Bronchial epithelial cell (primary cell): ENCODE measurements at regions not wholly inside any gene's neighbourhood (a gene's known extent, or its start where the extent isn't known, plus 50 kb on each side); places are given as distances from the start of the nearest gene placed in this dataset.
A peak's percentile ranks its signal among the peaks of the same experiment; 100 is the strongest.
"Not testable (repeated sequence)": the region's sequence is repeated elsewhere in the genome, so short reads cannot be mapped to it uniquely, and the experiment has no call there.

Experiments used
- DNase-seq: peaks from one replicate; pipeline ENCODE4 v3.0.0-alpha.2; 2010; ENCODE audit warnings: low read depth
- FAIRE-seq: peaks from 2 replicates; lab custom pipeline; 2011; peaks lifted over from hg19 to GRCh38; lab: Jason Lieb, UNC
- H3K27me3 ChIP-seq: 2 replicates; pipeline ENCODE4 v1.5.1; 2011; ENCODE audit warnings: low read length; ENCODE audit not compliant: control insufficient read depth, insufficient read depth
- H3K36me3 ChIP-seq: 2 replicates; pipeline ENCODE4 v1.5.1; 2011; ENCODE audit warnings: low read length; ENCODE audit not compliant: control insufficient read depth, insufficient read depth
- H3K4me3 ChIP-seq: 2 replicates; pipeline ENCODE4 v1.5.1; 2011; ENCODE audit warnings: mild to moderate bottlenecking, low read depth, low read length, control low read depth
- TF ChIP-seq, protein P1 (sequence below): IDR thresholded peaks from 2 replicates; pipeline ENCODE4 v1.5.1; 2011; ENCODE audit warnings: mild to moderate bottlenecking, moderate library complexity, low read length, control low read depth, inconsistent platforms; ENCODE audit not compliant: insufficient read depth, severe bottlenecking

DNA sequence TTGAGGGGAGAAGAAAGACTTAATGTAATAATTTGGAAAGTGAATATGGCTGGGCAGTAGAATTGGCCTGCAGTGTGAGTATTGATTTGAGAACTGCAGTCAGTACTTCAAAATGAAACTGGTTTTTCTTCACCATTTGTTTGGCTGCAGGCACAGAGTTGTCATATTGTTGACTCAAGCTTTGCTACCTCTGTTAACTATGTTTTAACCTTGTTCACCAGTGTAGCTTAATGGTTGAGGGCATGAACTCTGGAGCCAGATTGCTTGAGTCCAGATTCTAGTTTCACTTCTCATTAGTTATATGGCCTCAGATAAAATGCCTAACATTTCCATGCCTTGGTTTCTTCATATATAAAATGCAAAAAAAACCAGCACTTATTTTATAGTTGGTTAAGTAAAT, 64.1 kb downstream of the CFAP44 start:
- no peak overlapping the region for H3K4me3 ChIP-seq
- TF ChIP-seq, protein P1, sequence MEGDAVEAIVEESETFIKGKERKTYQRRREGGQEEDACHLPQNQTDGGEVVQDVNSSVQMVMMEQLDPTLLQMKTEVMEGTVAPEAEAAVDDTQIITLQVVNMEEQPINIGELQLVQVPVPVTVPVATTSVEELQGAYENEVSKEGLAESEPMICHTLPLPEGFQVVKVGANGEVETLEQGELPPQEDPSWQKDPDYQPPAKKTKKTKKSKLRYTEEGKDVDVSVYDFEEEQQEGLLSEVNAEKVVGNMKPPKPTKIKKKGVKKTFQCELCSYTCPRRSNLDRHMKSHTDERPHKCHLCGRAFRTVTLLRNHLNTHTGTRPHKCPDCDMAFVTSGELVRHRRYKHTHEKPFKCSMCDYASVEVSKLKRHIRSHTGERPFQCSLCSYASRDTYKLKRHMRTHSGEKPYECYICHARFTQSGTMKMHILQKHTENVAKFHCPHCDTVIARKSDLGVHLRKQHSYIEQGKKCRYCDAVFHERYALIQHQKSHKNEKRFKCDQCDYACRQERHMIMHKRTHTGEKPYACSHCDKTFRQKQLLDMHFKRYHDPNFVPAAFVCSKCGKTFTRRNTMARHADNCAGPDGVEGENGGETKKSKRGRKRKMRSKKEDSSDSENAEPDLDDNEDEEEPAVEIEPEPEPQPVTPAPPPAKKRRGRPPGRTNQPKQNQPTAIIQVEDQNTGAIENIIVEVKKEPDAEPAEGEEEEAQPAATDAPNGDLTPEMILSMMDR, result no peak
- peak; percentile 8 for DNase-seq
- H3K27me3 ChIP-seq, result no peaks in the 10 kb centered on the region
- no peak for FAIRE-seq
- no peaks in the 10 kb centered on the region for H3K36me3 ChIP-seq

DNA sequence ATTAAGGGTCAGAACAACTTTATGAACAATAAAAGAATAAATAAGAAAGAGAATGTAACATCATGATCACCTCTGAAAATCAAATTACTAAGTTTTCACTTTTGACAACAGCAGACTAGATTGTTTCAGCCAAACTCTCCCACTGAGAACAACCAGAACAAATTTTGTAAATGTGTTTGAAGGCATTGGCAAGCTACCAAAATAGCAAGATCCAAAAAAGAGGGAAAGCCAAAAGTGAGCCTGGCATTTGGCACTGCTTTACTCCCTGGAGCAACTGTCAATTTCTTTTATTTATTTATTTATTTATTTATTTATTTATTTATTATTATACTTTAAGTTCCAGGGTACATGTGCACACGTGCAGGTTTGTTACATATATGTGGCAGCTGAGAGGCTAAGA, 67.2 kb downstream of the CFAP44 start:
- no peaks in the 10 kb centered on the region for H3K27me3 ChIP-seq
- DNase-seq, result no peak
- FAIRE-seq, result no peak
- no peak overlapping the region for H3K4me3 ChIP-seq
- H3K36me3 ChIP-seq, result no peaks in the 10 kb centered on the region
- TF ChIP-seq, protein P1, result no peak

DNA sequence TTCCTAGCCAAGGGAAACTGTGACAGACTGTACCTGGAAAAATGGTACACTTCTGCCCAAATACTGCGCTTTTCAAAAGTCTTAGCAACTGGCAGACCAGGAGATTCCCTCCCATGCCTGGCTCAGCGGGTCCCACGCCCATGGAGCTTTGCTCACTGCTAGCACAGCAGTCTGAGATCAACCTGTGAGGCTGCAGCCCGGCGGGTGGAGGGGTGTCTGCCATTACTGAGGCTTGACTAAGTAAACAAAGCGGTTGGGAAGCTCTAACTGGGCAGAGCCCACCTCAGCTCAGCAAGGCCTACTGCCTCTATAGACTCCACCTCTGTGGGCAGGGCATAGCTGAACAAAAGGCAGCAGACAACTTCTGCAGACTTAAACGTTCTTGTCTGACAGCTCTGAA, 74.5 kb downstream of the CFAP44 start:
- not testable (repeated sequence) for FAIRE-seq, H3K36me3 ChIP-seq, DNase-seq

DNA sequence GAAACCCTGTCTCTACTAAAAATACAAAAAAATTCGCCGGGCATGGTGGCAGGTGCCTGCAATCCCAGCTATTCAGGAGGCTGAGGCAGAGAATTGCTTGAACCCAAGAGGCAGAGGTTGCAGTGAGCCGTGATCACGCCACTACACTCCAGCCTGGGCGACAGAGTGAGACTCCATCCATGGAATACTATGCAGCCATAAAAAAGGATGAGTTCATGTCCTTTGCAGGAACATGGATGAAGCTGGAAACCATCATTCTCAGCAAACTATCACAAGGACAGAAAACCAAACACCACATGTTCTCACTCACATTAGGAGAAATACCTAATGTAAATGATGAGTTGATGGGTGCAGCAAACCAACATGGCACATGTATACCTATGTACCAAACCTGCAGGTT, 86.0 kb downstream of the CFAP44 start:
- not testable (repeated sequence) for FAIRE-seq

More for the DNA sequence above, 74.5 kb downstream of the CFAP44 start:
- H3K27me3 ChIP-seq, H3K4me3 ChIP-seq: not testable (repeated sequence)

DNA sequence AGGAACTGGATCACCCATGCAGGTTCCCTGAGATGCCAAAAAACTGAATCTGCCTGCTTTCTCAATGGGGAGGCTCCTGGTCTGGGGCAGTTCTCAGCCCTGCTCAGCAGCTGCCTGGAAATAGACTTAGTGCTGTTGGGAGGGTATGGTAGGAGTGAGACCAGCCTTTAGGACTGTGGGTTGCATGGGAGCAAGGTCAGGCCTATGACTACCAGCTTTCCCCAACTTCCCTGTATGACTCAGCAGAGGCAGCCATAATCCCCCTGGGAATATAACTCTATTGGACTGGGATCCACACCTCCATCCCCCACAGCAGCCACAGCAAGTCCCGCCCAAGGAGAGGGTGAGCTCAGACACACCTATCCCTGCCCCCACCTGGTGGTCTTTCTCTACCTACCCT, 87.0 kb downstream of the CFAP44 start:
- FAIRE-seq (no peak), DNase-seq (peak; percentile 41)
- H3K27me3 ChIP-seq, result no peaks in the 10 kb centered on the region
- TF ChIP-seq, protein P1, result no peak
- H3K36me3 ChIP-seq, result no peaks in the 10 kb centered on the region
- H3K4me3 ChIP-seq, result no peak overlapping the region

More for the DNA sequence above, 86.0 kb downstream of the CFAP44 start:
- DNase-seq, H3K36me3 ChIP-seq, H3K4me3 ChIP-seq, H3K27me3 ChIP-seq: not testable (repeated sequence)

DNA sequence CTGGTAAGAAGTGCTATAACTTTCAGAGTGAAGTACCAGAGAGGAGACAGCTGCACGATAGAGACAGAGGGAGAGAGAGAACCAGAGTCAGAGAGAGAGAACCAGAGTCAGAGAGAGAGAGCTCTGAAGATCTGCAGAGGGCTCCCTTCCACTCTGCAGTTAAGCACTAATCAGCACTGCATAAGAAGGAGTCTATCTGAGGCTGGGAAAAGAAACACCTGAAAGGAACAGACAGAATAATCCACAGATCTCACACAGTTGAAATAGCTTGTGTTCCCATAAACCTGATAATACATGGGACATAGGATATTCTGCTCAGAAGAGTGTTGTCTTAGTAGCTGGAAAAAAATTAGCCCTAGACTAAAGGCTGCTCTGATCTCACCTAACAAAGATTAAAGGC, 87.6 kb downstream of the CFAP44 start:
- Histone ChIP-seq H3K36me3 (no peaks in the 10 kb centered on the region), H3K4me3 (no peak overlapping the region), H3K27me3 (no peaks in the 10 kb centered on the region)
- TF ChIP-seq, protein P1, result no peak
- no peak for DNase-seq
- no peak for FAIRE-seq

DNA sequence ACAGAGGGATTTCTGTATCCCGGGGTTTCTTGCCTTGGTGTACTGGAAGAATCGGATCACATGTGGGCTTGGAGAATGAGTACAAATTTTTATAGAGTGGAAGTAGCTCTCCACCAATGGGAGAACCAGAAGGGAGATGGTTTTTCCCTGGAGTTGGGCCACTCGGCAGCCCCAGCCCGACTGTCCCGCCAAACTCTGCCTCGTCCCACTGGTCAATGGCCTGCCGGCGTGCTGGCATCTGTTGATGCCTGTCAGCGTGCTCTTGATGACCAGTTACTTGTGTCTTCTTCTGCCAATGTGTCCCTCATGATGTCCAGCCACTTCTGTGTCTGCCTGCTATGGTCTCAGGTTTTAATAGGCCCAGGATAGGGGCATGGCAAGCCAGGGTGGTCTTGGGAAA, 100.5 kb downstream of the CFAP44 start:
- Histone ChIP-seq H3K4me3 (no peak overlapping the region), H3K36me3 (no peaks in the 10 kb centered on the region), H3K27me3 (no peaks in the 10 kb centered on the region)
- TF ChIP-seq, protein P1, result no peak
- FAIRE-seq (no peak), DNase-seq (no peak)
